ENCODE measurements at regions not wholly inside any gene's neighbourhood (a gene's known extent, or its start where the extent isn't known, plus 50 kb on each side); places are given as distances from the start of the nearest gene placed in this dataset.
A peak's percentile ranks its signal among the peaks of the same experiment; 100 is the strongest.
"Not testable (repeated sequence)": the region's sequence is repeated elsewhere in the genome, so short reads cannot be mapped to it uniquely, and the experiment has no call there.

- H3K4me3 ChIP-seq (ENCODE audit: control extremely low read depth in 1 of 5, extremely low read depth in 1 of 5, insufficient read depth in 1 of 5, low read depth in 2 of 5, low read length in 4 of 5); H2AFZ ChIP-seq (ENCODE audit: insufficient read depth, low read depth, low read length, poor library complexity, severe bottlenecking); H3K9ac ChIP-seq (ENCODE audit: low read length); POLR2A ChIA-PET; H3K27me3 Mint-ChIP-seq; H3K27ac Mint-ChIP-seq; H3K27me3 ChIP-seq (replicated peaks in 1 of 4; ENCODE audit: control extremely low read depth in 1 of 4, control insufficient read depth in 3 of 4, insufficient read depth in 4 of 4, low read length in 3 of 4); H3K4me3 Mint-ChIP-seq; H3K9me3 ChIP-seq (ENCODE audit: control extremely low read depth in 1 of 3, control insufficient read depth in 2 of 3, insufficient read depth in 1 of 3, low read length in 2 of 3); DNase-seq; H4K20me1 ChIP-seq (ENCODE audit: control insufficient read depth, insufficient read depth, low read length, poor library complexity, severe bottlenecking); H3K4me2 ChIP-seq (replicated peaks; ENCODE audit: low read depth, low read length, poor library complexity, severe bottlenecking); H3K79me2 ChIP-seq (ENCODE audit: control insufficient read depth, insufficient read depth, low read length); ATAC-seq (ENCODE audit: low read depth); H3K36me3 ChIP-seq (replicated peaks in 1 of 2; ENCODE audit: control extremely low read depth in 1 of 2, control insufficient read depth in 1 of 2, extremely low read depth in 1 of 2, insufficient read depth in 2 of 2, low read length in 1 of 2); H3K27ac ChIP-seq (ENCODE audit: low read length in 2 of 2); H3K9me3 Mint-ChIP-seq (ENCODE audit: insufficient read depth): not testable (repeated sequence)
- peaks cover 19 to 22% of the 10 kb centered on the region in 2 donors for H3K4me1 ChIP-seq (ENCODE audit: control insufficient read depth in 2 of 2, insufficient read depth in 2 of 2, low read length in 2 of 2)
- intact Hi-C loops (cut with micrococcal nuclease): loop anchor here (10.0 kb wide), 2 partner anchors 629 to 699 kb away; no protein-coding TSS in a partner anchor
- CTCF ChIA-PET: interaction anchor here (1.1 kb wide), 1 partner anchor 732 kb away, joined by 4 read pairs; no protein-coding TSS in a partner anchor
- WGBS (ENCODE audit: insufficient coverage): no CpG with 5 or more reads among the region's 3 CpGs
- H3K4me1 Mint-ChIP-seq: peaks cover 27% of the 10 kb centered on the region
Observed at GRCh38 chr12:91875671-91876070, 270.0 kb downstream of the BTG1 start.

DNA sequence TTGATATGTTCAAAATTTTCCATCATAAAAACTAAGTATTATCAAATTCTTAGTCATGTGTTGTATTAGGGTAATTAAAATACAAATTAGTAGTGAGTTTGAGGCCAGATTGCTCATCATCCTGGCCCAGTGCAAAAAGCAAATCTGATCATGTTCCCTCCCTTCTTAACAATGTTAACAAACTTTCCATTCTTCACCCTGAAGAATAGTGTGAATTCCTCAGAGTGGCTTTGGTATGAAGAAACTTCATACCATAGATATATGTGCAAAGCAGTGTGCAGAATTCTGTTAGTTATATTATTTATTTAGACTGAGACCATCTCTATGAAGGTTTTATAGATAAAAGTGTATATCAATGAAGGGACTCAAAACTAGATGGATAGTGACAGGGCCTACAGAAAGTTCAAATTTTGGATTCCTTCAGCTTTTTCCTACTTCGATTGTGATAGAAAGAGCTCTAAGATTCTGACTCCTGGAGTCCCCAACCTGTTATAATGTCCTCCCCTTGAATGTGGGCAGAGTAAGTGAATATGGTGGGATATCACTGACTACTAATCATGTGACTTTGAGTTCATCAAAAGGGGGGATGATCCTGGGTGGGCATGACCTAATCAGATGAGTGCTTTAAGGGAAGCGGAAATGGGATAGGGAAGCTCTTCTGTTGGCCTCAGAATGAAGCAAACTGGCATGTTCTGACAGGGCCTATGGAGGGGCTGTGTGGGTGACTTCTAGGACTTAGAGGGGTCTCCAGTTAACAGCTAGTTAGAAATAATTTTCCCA, 271.4 kb downstream of the BTG1 start:
- DNase-seq (no peak), ATAC-seq (ENCODE audit: low read depth) (no peak)
- Histone ChIP-seq H3K4me1 (ENCODE audit: control insufficient read depth in 2 of 2, insufficient read depth in 2 of 2, low read length in 2 of 2) (peaks cover 19 to 22% of the 10 kb centered on the region in 2 donors), H3K9ac (ENCODE audit: low read length) (no peak overlapping the region), H3K9me3 (ENCODE audit: control extremely low read depth in 1 of 3, control insufficient read depth in 2 of 3, insufficient read depth in 1 of 3, low read length in 2 of 3) (no peaks in the 10 kb centered on the region), H3K36me3 (replicated peaks in 1 of 2; ENCODE audit: control extremely low read depth in 1 of 2, control insufficient read depth in 1 of 2, extremely low read depth in 1 of 2, insufficient read depth in 2 of 2, low read length in 1 of 2) (no peaks in the 10 kb centered on the region), H2AFZ (ENCODE audit: insufficient read depth, low read depth, low read length, poor library complexity, severe bottlenecking) (no peak overlapping the region), H3K27ac (ENCODE audit: low read length in 2 of 2) (no peak overlapping the region), H4K20me1 (ENCODE audit: control insufficient read depth, insufficient read depth, low read length, poor library complexity, severe bottlenecking) (no peaks in the 10 kb centered on the region), H3K4me3 (ENCODE audit: control extremely low read depth in 1 of 5, extremely low read depth in 1 of 5, insufficient read depth in 1 of 5, low read depth in 2 of 5, low read length in 4 of 5) (no peak overlapping the region), H3K27me3 (replicated peaks in 1 of 4; ENCODE audit: control extremely low read depth in 1 of 4, control insufficient read depth in 3 of 4, insufficient read depth in 4 of 4, low read length in 3 of 4) (no peaks in the 10 kb centered on the region), H3K4me2 (replicated peaks; ENCODE audit: low read depth, low read length, poor library complexity, severe bottlenecking) (no peak overlapping the region), H3K79me2 (ENCODE audit: control insufficient read depth, insufficient read depth, low read length) (no peaks in the 10 kb centered on the region)
- no peak for TF ChIP-seq EZH2 (IDR thresholded peaks at IDR 0.05; ENCODE audit: borderline replicate concordance, insufficient read depth, low read depth, low read length, poor library complexity, severe bottlenecking)
- TF ChIP-seq, protein P1, sequence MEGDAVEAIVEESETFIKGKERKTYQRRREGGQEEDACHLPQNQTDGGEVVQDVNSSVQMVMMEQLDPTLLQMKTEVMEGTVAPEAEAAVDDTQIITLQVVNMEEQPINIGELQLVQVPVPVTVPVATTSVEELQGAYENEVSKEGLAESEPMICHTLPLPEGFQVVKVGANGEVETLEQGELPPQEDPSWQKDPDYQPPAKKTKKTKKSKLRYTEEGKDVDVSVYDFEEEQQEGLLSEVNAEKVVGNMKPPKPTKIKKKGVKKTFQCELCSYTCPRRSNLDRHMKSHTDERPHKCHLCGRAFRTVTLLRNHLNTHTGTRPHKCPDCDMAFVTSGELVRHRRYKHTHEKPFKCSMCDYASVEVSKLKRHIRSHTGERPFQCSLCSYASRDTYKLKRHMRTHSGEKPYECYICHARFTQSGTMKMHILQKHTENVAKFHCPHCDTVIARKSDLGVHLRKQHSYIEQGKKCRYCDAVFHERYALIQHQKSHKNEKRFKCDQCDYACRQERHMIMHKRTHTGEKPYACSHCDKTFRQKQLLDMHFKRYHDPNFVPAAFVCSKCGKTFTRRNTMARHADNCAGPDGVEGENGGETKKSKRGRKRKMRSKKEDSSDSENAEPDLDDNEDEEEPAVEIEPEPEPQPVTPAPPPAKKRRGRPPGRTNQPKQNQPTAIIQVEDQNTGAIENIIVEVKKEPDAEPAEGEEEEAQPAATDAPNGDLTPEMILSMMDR (IDR thresholded peaks at IDR 0.05): no peak
- Mint-ChIP-seq H3K4me1 (peaks cover 24% of the 10 kb centered on the region), H3K4me3 (no peak overlapping the region), H3K27ac (peak overlapping the region; percentile 47), H3K27me3 (no peaks in the 10 kb centered on the region), H3K9me3 (ENCODE audit: insufficient read depth) (no peaks in the 10 kb centered on the region)
- WGBS (ENCODE audit: insufficient coverage): 91% methylated on average over 1 of the region's 2 CpGs
- ChIA-PET POLR2A (no interaction called here), CTCF (no interaction called here)
- intact Hi-C loops (cut with micrococcal nuclease): loop anchor here (10.0 kb wide), 2 partner anchors 631 to 701 kb away; no protein-coding TSS in a partner anchor
